Gastrocnemius medialis (tissue), 4 donors: ENCODE measurements at regions not wholly inside any gene's neighbourhood (a gene's known extent, or its start where the extent isn't known, plus 50 kb on each side); places are given as distances from the start of the nearest gene placed in this dataset.

Experiments used
- POLR2A ChIP-seq, 2 donors: fragments of 450-650 bp; IDR thresholded peaks; one replicate each; pipeline ENCODE4 v1.6.1; 2017; ENCODE audit warnings: antibody characterized with exemption in 2 of 2, mild to moderate bottlenecking in 2 of 2, moderate library complexity in 2 of 2
- TF ChIP-seq, protein P1 (sequence below), 5 experiments: fragments of 450-650 bp in 3 of 5; fragments of 200-600 bp in 2 of 5; sonication (generic) in 2 of 5; IDR thresholded peaks in 4 of 5; conservative IDR thresholded peaks in 1 of 5; 1 replicate in 4 of 5; 2 replicates in 1 of 5; pipeline ENCODE4 v1.5.1; 2016 to 2019; ENCODE audit warnings: antibody characterized with exemption in 5 of 5, mild to moderate bottlenecking in 3 of 5, moderate library complexity in 3 of 5

DNA sequence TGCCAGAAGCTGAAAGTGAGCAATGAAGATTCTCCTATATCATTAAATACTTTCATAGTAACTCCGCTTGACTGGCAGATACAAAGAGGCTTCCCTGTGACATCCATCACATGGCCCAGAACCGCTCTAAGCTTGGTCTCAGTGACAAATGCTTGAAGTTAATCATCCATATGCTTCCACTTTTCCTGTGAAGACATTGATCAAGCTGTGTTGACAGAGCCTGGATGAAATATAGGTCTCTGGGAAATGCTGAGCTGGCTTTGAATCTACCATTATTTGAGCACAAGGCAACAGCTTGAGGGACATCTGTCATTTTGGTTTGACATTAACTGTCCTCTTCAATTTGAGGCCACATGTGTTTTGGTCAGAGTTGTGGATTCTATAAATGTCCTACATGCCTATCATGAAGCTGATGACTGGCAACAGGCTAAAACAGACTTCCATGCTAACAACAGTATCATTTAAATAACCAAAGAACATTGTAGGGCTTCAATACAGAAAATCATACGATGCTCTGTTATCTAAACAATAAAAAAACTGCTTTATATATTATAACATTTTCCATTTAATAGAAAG is 402.2 kb upstream of the IRAK1BP1 start:
- TF ChIP-seq, protein P1, sequence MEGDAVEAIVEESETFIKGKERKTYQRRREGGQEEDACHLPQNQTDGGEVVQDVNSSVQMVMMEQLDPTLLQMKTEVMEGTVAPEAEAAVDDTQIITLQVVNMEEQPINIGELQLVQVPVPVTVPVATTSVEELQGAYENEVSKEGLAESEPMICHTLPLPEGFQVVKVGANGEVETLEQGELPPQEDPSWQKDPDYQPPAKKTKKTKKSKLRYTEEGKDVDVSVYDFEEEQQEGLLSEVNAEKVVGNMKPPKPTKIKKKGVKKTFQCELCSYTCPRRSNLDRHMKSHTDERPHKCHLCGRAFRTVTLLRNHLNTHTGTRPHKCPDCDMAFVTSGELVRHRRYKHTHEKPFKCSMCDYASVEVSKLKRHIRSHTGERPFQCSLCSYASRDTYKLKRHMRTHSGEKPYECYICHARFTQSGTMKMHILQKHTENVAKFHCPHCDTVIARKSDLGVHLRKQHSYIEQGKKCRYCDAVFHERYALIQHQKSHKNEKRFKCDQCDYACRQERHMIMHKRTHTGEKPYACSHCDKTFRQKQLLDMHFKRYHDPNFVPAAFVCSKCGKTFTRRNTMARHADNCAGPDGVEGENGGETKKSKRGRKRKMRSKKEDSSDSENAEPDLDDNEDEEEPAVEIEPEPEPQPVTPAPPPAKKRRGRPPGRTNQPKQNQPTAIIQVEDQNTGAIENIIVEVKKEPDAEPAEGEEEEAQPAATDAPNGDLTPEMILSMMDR (IDR thresholded peaks at IDR 0.05 in 4 of 5, conservative IDR thresholded peaks at IDR 0.05 in 1 of 5): no peak
- no peak for TF ChIP-seq POLR2A (IDR thresholded peaks at IDR 0.05)
